Pulmonary artery endothelial cell (primary cell): ENCODE measurements at regions not wholly inside any gene's neighbourhood (a gene's known extent, or its start where the extent isn't known, plus 50 kb on each side); places are given as distances from the start of the nearest gene placed in this dataset.

ENCODE experiments used
- DNase-seq: peaks from one replicate; pipeline ENCODE4 v3.0.0-alpha.2; 2011; ENCODE audit warnings: low read depth, low spot score

GRCh38 chr17:77753691-77754245 is 204.7 kb upstream of the TNRC6C start:
- DNase-seq, result no peak

GRCh38 chr17:77754956-77755355 is 203.5 kb upstream of the TNRC6C start:
- no peak for DNase-seq

GRCh38 chr17:77755410-77755963 is 203.0 kb upstream of the TNRC6C start:
- DNase-seq, result no peak

- no peak for DNase-seq
Observed at GRCh38 chr17:77756028-77756427, 202.5 kb upstream of the TNRC6C start.

- no peak for DNase-seq
Observed at GRCh38 chr17:77756846-77757560, 201.5 kb upstream of the TNRC6C start.

- DNase-seq, result no peak
Observed at GRCh38 chr17:77757561-77757898, 201.0 kb upstream of the TNRC6C start.

- DNase-seq, result no peak
Observed at GRCh38 chr17:77763023-77763422, 195.5 kb upstream of the TNRC6C start.

- no peak for DNase-seq
Observed at GRCh38 chr17:77763575-77763974, 194.9 kb upstream of the TNRC6C start.

GRCh38 chr17:77765292-77765691 is 193.2 kb upstream of the TNRC6C start:
- DNase-seq, result no peak

GRCh38 chr17:77767148-77767547 is 191.4 kb upstream of the TNRC6C start:
- DNase-seq, result no peak

- DNase-seq, result no peak
Observed at GRCh38 chr17:77768248-77768852, 190.2 kb upstream of the TNRC6C start.

GRCh38 chr17:77769215-77769614 is 189.3 kb upstream of the TNRC6C start:
- DNase-seq, result no peak

- DNase-seq, result no peak
Observed at GRCh38 chr17:77769762-77770161, 188.7 kb upstream of the TNRC6C start.

- no peak for DNase-seq
Observed at GRCh38 chr17:77770331-77771105, 188.0 kb upstream of the TNRC6C start.

GRCh38 chr17:77771145-77771544 is 187.4 kb upstream of the TNRC6C start:
- DNase-seq, result no peak

- DNase-seq, result no peak
Observed at GRCh38 chr17:77771587-77771986, 186.9 kb upstream of the TNRC6C start.

GRCh38 chr17:77771998-77772397 is 186.5 kb upstream of the TNRC6C start:
- DNase-seq, result no peak

- DNase-seq, result no peak
Observed at GRCh38 chr17:77772461-77772897, 186.0 kb upstream of the TNRC6C start.

- DNase-seq, result no peak
Observed at GRCh38 chr17:77772899-77773358, 185.6 kb upstream of the TNRC6C start.

GRCh38 chr17:77774182-77774581 is 184.3 kb upstream of the TNRC6C start:
- DNase-seq, result no peak

GRCh38 chr17:77778636-77779489 is 179.6 kb upstream of the TNRC6C start:
- DNase-seq, result no peak
